ENCODE measurements at regions not wholly inside any gene's neighbourhood (a gene's known extent, or its start where the extent isn't known, plus 50 kb on each side); places are given as distances from the start of the nearest gene placed in this dataset.

- ChIA-PET POLR2A (no interaction called here), CTCF (interaction anchor here (1.1 kb wide), 1 partner anchor 13 kb away, joined by 3 read pairs; no protein-coding TSS in a partner anchor)
- H3K4me1 ChIP-seq (ENCODE audit: control insufficient read depth, insufficient read depth, low read length), result no peaks in the 10 kb centered on the region; the same call in 1 of the 2 replicates
- no peak overlapping the region for H3K4me3 ChIP-seq (ENCODE audit: low read depth, low read length)
- H3K27ac ChIP-seq (ENCODE audit: extremely low read depth, low read depth, low read length), result no peak overlapping the region
- no peak for TF ChIP-seq ZNF433 (tag by site-specific recombination; IDR thresholded peaks at IDR 0.05; ENCODE audit: low read depth)
- TF ChIP-seq WT1 (tag by site-specific recombination; IDR thresholded peaks at IDR 0.05), result no peak
- TF ChIP-seq ZNF558 (tag by site-specific recombination; IDR thresholded peaks at IDR 0.05), result no peak
- no peak for TF ChIP-seq ZNF560 (tag by site-specific recombination; IDR thresholded peaks at IDR 0.05; ENCODE audit: borderline replicate concordance)
- TF ChIP-seq ZNF843 (tag by site-specific recombination; IDR thresholded peaks at IDR 0.05), result no peak
- no peak for TF ChIP-seq HOXC10 (CRISPR knock-in tag; IDR thresholded peaks at IDR 0.05)
- TF ChIP-seq ZBTB44 (tag by site-specific recombination; IDR thresholded peaks at IDR 0.05), result no peak
- H3K9me3 ChIP-seq (ENCODE audit: control insufficient read depth, insufficient read depth, low read depth, low read length), result no peaks in the 10 kb centered on the region
- H3K36me3 ChIP-seq (ENCODE audit: control insufficient read depth in 2 of 2, insufficient read depth in 1 of 2, low read length in 2 of 2), result no peaks in the 10 kb centered on the region
Observed at GRCh38 chr2:234629596-234629995, 132.7 kb upstream of the ARL4C start.

- no peaks in the 10 kb centered on the region for H3K9me3 ChIP-seq (ENCODE audit: control insufficient read depth, insufficient read depth, low read depth, low read length)
- H3K4me3 ChIP-seq (ENCODE audit: low read depth, low read length), result no peak overlapping the region
- ChIA-PET CTCF (interaction anchor here (0.6 kb wide), 1 partner anchor 1639 kb away, joined by 3 read pairs; no protein-coding TSS in a partner anchor), POLR2A (no interaction called here)
- no peak overlapping the region for H3K27ac ChIP-seq (ENCODE audit: extremely low read depth, low read depth, low read length)
- H3K4me1 ChIP-seq (ENCODE audit: control insufficient read depth, insufficient read depth, low read length), result no peaks in the 10 kb centered on the region; the same call in 1 of the 2 replicates
- TF ChIP-seq ZNF785 (tag by site-specific recombination; IDR thresholded peaks at IDR 0.05), result no peak
- TF ChIP-seq REST (tag by site-specific recombination; IDR thresholded peaks at IDR 0.05), result peak; percentile 84
- no peak for TF ChIP-seq BCL6B (tag by site-specific recombination; IDR thresholded peaks at IDR 0.05)
- TF ChIP-seq ZFHX2 (tag by site-specific recombination; conservative IDR thresholded peaks at IDR 0.05), result no peak
- TF ChIP-seq ZNF548 (tag by site-specific recombination; IDR thresholded peaks at IDR 0.05), result no peak
- no peak for TF ChIP-seq SCRT1 (tag by site-specific recombination; IDR thresholded peaks at IDR 0.05; ENCODE audit: borderline replicate concordance)
- H3K36me3 ChIP-seq (ENCODE audit: control insufficient read depth in 2 of 2, insufficient read depth in 1 of 2, low read length in 2 of 2), result no peaks in the 10 kb centered on the region
Observed at GRCh38 chr2:234628953-234629352, 132.1 kb upstream of the ARL4C start.

GRCh38 chr2:234627308-234627707, 130.4 kb upstream of the ARL4C start:
- no peak overlapping the region for H3K4me3 ChIP-seq (ENCODE audit: low read depth, low read length)
- no peak overlapping the region for H3K27ac ChIP-seq (ENCODE audit: extremely low read depth, low read depth, low read length)
- ChIA-PET CTCF (no interaction called here), POLR2A (no interaction called here)
- TF ChIP-seq RBAK (tag by site-specific recombination; IDR thresholded peaks at IDR 0.05) (no peak), KLF1 (tag by site-specific recombination; IDR thresholded peaks at IDR 0.05) (no peak), ZNF792 (tag by site-specific recombination; IDR thresholded peaks at IDR 0.05) (no peak), ZSCAN30 (tag by site-specific recombination; IDR thresholded peaks at IDR 0.05) (no peak), ZBTB8A (tag by site-specific recombination; IDR thresholded peaks at IDR 0.05) (no peak)
- H3K9me3 ChIP-seq (ENCODE audit: control insufficient read depth, insufficient read depth, low read depth, low read length), result no peaks in the 10 kb centered on the region
- no peaks in the 10 kb centered on the region for H3K36me3 ChIP-seq (ENCODE audit: control insufficient read depth in 2 of 2, insufficient read depth in 1 of 2, low read length in 2 of 2)
- H3K4me1 ChIP-seq (ENCODE audit: control insufficient read depth, insufficient read depth, low read length), result no peaks in the 10 kb centered on the region

Data from HEK293 (cell line).